KMS-11 (cell line): ENCODE measurements at regions not wholly inside any gene's neighbourhood (a gene's known extent, or its start where the extent isn't known, plus 50 kb on each side); places are given as distances from the start of the nearest gene placed in this dataset.
"Not testable (repeated sequence)": the region's sequence is repeated elsewhere in the genome, so short reads cannot be mapped to it uniquely, and the experiment has no call there.

Source experiments
- H2AFZ ChIP-seq: fragments of 200-600 bp; sonication (generic); 2 replicates; pipeline ENCODE4 v1.6.1; 2016; ENCODE audit warnings: antibody characterized with exemption, mixed run types, low read depth
- H3K27ac ChIP-seq: fragments of 200-600 bp; sonication (generic); 2 replicates; pipeline ENCODE4 v1.6.1; 2016; ENCODE audit warnings: mild to moderate bottlenecking, mixed run types
- H3K27me3 ChIP-seq: fragments of 200-600 bp; sonication (generic); 2 replicates; pipeline ENCODE4 v1.6.1; 2017; ENCODE audit warnings: mild to moderate bottlenecking, low read depth, mixed run types, moderate library complexity; ENCODE audit not compliant: insufficient read depth
- H3K36me3 ChIP-seq: fragments of 200-600 bp; sonication (generic); 2 replicates; pipeline ENCODE4 v1.6.1; 2017; ENCODE audit warnings: mild to moderate bottlenecking, mixed run types; ENCODE audit not compliant: insufficient read depth
- H3K4me1 ChIP-seq: fragments of 200-600 bp; sonication (generic); 2 replicates; pipeline ENCODE4 v1.6.1; 2016; ENCODE audit warnings: mild to moderate bottlenecking, low read depth, mixed run types; ENCODE audit not compliant: poor library complexity, severe bottlenecking
- H3K4me2 ChIP-seq: fragments of 200-600 bp; sonication (generic); 2 replicates; pipeline ENCODE4 v1.7.0; 2016; ENCODE audit warnings: mild to moderate bottlenecking, mixed run types
- H3K4me3 ChIP-seq: fragments of 200-600 bp; sonication (generic); IDR thresholded peaks from 2 replicates; pipeline ENCODE4 v1.6.1; 2017; ENCODE audit warnings: low read depth, low read length, mixed read lengths; ENCODE audit not compliant: insufficient read depth
- H3K79me2 ChIP-seq: fragments of 200-600 bp; sonication (generic); 2 replicates; pipeline ENCODE4 v1.6.1; 2016; ENCODE audit warnings: low read depth, mixed run types; ENCODE audit not compliant: insufficient read depth
- H3K9ac ChIP-seq: fragments of 200-600 bp; sonication (generic); 2 replicates; pipeline ENCODE4 v1.6.1; 2016; ENCODE audit warnings: mild to moderate bottlenecking, mixed run types
- H4K20me1 ChIP-seq: fragments of 200-600 bp; sonication (generic); 2 replicates; pipeline ENCODE4 v1.6.1; 2016; ENCODE audit warnings: mild to moderate bottlenecking, mixed run types; ENCODE audit not compliant: insufficient read depth

DNA sequence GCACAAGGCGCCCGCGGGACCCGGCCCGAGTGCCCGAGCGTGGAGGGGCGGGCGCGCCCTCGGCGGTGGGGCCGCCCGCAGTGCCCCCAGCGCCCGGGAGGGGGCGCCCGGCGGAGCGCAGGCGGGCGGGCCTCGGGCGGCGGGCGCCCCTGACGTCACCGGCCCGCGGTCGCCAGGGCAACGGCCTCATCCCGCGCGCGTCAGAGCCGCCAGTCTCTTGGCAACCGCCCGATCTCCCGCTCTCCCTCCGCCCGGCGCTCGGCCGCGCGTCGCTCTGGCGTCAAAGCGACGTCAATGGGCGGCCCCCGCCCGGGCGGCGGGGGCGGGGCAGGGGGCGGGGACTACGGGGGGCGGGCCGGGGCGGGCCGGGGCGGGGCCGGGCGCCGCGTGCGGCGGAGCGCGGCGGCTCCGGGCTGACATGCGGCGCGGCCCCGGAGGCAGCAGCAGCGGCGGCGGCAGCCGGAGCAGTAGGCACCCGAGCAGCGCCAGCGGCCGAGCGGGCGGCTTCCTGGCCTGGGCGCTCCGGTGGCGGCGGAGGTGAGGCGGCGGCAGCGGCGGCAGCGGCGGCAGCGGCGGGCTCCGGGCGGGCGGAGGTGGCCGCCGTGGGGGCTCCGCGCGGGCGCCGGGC, 4410.6 kb upstream of the TPTE start:
- H3K36me3 ChIP-seq, H3K9ac ChIP-seq, H2AFZ ChIP-seq, H3K27ac ChIP-seq, H3K79me2 ChIP-seq, H3K4me2 ChIP-seq, H3K27me3 ChIP-seq, H3K4me3 ChIP-seq, H3K4me1 ChIP-seq, H4K20me1 ChIP-seq: not testable (repeated sequence)

DNA sequence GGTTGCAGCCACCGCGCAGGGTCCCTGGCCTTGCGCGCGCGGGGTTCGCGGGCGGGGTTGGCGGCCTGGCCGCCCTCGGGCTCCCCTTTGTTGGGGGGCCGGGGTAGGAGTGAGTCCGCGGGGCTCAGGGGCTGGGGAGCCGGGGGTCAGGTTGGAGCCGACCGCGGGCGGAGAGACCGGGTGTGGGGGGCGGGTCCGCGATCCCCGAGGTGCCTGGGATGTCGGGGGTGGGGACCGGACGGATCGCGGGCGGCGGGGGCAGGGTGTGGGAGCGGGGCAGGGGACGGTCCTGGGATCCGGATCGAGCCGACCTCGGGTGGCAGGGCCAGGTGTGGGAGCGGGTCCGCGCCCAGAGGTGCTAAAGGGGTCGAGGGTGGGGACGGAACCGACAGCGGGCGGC, 4410.0 kb upstream of the TPTE start:
- H3K36me3 ChIP-seq, H3K4me3 ChIP-seq, H3K79me2 ChIP-seq, H4K20me1 ChIP-seq, H3K27me3 ChIP-seq, H3K4me1 ChIP-seq, H3K9ac ChIP-seq, H3K4me2 ChIP-seq, H3K27ac ChIP-seq, H2AFZ ChIP-seq: not testable (repeated sequence)

DNA sequence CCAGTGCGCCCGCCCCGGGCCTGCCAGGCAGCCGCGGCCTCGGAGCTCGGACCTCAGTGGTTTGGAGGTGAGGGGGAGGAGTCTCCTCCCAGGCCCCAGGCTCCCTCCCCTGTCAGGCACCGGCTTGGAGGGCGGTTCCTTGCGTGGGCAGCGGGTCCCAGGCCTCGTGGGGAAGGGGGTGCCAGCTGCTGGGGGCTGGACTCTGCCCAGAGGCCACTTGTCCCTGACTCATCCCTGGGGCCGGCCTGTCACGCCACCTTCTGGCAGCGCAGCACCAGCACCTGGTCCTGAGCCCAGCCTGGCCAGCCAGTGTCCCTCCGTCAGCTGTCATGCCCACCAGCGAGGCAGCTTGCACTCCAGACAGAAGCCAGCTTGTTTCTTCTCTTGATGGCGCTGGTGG, 4403.0 kb upstream of the TPTE start:
- not testable (repeated sequence) for H3K4me2 ChIP-seq, H4K20me1 ChIP-seq, H3K79me2 ChIP-seq, H2AFZ ChIP-seq, H3K4me1 ChIP-seq, H3K27me3 ChIP-seq, H3K36me3 ChIP-seq, H3K4me3 ChIP-seq
- Histone ChIP-seq H3K9ac (peak overlapping the region; percentile 41; the same call in 1 of the 2 replicates), H3K27ac (peak overlapping the region; percentile 49; the same call in 1 of the 2 replicates)

DNA sequence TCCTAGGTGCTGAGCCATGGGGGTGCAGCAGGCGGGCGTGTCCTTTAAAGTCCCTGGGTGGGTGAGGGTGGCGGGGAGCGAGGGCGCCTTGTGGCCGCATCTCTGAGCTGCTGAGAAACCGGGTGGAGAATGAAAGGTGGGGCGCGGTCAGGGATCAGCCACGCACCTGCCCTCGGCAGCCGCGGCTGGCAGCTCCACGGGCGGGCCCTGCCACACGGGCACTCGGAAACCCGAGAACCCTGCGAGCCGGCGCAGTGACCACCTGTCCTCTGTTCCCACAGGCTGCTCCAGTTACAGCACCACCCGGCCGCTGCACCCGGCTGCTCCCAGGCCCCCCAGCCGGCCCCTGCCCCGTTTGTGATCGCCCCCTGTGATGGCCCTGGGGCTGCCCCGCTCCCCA, 4400.5 kb upstream of the TPTE start:
- H4K20me1 ChIP-seq, H3K4me3 ChIP-seq, H2AFZ ChIP-seq, H3K4me2 ChIP-seq, H3K79me2 ChIP-seq, H3K4me1 ChIP-seq, H3K9ac ChIP-seq, H3K27me3 ChIP-seq, H3K36me3 ChIP-seq, H3K27ac ChIP-seq: not testable (repeated sequence)

DNA sequence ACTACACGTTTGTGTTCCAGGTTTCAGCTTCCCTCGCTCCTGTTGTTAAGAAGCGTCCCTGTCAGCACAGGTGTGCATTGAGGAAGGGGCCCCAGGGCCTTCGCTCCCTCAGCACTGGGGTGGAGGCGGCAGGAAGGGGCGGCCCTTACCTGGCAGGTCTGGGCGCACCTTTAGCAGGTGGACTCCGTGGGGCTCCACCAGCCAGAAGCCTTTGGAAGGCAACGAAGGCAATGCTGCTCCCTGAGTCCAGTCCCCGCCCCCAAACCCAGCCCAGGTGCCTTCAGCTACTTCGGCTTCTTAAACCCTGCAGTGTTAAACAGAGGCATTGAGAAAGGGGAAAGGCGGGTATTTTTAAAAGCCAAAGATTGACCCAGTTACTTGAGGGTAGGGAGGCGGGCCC, 4398.8 kb upstream of the TPTE start:
- not testable (repeated sequence) for H4K20me1 ChIP-seq

DNA sequence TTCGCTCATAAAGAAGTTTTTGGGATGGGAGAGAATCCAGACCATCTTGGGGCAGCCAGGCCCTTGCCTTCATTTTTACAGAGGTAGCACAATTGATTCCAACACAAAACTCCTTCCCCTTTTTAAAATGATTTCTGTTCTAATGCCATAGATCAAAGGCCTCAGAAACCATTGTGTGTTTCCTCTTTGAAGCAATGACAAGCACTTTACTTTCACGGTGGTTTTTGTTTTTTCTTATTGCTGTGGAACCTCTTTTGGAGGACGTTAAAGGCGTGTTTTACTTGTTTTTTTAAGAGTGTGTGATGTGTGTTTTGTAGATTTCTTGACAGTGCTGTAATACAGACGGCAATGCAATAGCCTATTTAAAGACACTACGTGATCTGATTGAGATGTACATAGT, 4398.2 kb upstream of the TPTE start:
- H3K4me1 ChIP-seq, H2AFZ ChIP-seq, H3K79me2 ChIP-seq, H3K27me3 ChIP-seq, H3K9ac ChIP-seq, H3K4me3 ChIP-seq, H3K27ac ChIP-seq, H3K36me3 ChIP-seq, H4K20me1 ChIP-seq, H3K4me2 ChIP-seq: not testable (repeated sequence)

More for the DNA sequence above, 4398.8 kb upstream of the TPTE start:
- not testable (repeated sequence) for H3K79me2 ChIP-seq, H3K9ac ChIP-seq, H3K36me3 ChIP-seq, H2AFZ ChIP-seq, H3K4me2 ChIP-seq, H3K4me1 ChIP-seq, H3K4me3 ChIP-seq, H3K27me3 ChIP-seq
- peak overlapping the region; percentile 43; the same call in 1 of the 2 replicates for H3K27ac ChIP-seq

DNA sequence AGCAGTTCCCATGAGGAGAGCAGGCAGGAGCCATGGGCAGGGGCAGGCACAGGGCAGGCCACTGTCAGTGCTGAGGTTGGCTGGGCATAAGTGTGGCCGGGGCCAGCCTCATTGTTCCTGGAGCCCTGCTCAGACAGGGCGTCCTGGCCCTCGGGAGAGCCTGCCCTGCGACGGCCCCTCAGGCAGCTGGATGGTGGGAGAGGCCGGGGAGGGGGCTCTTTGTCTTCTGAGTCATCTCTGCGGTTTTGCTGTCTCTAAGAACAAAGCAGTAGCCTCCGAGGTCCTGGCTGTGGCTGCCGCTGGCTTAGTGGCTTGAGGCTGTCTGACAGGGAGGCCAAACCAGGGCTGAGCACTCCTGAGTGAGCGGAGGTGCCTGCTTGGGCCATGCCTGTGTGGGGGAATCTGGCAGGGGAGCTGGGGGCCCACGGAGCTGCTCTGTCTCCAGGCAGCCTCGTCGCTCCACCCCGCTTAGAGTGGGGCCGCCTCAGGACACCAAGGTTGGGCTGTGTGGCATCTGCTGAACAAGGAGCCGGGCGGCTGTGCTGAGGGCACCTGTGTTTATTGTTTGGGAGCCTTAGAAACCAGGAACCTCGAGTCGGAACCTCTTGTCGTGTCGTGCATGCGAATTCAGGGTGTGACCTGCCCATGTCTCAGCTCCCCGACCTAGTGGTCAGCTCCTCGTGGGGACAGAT, 4395.7 kb upstream of the TPTE start:
- not testable (repeated sequence) for H3K4me2 ChIP-seq

DNA sequence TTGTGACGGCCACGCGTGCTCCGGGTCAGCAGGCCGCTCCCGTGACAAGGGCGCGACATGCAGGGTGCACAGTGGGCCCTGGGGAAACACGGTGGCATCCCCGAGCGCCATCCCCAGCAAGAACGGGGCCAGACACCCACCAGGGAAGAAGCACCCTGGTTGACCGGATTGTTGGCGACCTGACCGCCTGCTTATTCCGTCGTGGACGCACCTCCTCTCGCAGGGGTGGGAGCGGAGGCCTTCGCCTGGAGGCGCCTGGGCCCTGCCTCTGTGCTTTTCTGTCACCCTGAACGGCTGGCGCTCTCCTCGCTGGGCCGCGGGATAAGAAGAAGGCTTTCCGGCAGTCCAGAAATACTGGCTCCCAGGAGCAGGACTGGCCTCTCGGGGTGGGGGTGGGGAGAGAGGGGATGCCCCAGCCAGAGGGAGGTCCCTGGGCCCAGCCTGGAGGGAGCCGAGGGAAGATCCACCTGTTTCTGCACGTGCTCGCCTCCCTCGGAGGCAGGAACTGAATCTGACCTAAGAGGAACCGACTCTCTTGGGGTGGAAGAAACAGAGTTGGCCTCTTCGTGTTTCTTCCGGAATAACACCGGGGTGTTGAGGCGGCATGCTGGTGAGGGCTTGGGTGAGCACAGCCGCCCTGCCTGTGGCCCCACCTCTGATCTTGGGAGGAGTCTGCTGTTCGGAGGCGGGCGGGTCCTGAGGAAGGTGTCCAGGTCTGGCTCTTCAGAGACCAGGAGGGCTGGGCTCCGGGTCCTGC, 4394.2 kb upstream of the TPTE start:
- not testable (repeated sequence) for H3K79me2 ChIP-seq, H3K4me3 ChIP-seq, H2AFZ ChIP-seq, H3K36me3 ChIP-seq, H3K4me1 ChIP-seq, H4K20me1 ChIP-seq, H3K27me3 ChIP-seq, H3K9ac ChIP-seq, H3K4me2 ChIP-seq, H3K27ac ChIP-seq

More for the DNA sequence above, 4395.7 kb upstream of the TPTE start:
- Histone ChIP-seq H3K27ac (peak overlapping the region; percentile 73), H3K9ac (peak overlapping the region; percentile 49; the same call in 1 of the 2 replicates)
- H3K4me1 ChIP-seq, H3K4me3 ChIP-seq, H3K36me3 ChIP-seq, H2AFZ ChIP-seq, H3K27me3 ChIP-seq, H3K79me2 ChIP-seq, H4K20me1 ChIP-seq: not testable (repeated sequence)

DNA sequence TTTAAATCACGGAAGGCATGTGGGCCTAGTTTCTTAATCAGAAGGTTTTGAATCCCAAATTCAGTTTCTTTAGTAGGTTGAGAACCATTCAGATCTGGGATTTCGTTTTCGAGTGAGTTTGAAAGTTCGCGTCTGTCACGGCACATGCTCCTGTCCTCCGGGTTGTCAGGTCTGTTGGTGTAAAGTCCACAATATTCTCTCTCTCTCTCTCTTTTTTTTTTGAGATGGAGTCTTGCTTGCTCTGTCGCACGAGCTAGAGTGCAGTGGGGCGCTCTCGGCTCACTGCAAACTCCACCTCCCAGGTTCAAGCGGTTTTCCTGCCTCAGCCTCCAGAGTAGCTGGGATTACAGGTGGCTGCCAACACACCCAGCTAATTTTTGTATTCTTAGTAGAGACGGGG, 4390.6 kb upstream of the TPTE start:
- H3K9ac ChIP-seq, H3K36me3 ChIP-seq, H3K4me3 ChIP-seq, H4K20me1 ChIP-seq, H3K79me2 ChIP-seq, H3K4me1 ChIP-seq, H3K27me3 ChIP-seq, H2AFZ ChIP-seq, H3K27ac ChIP-seq, H3K4me2 ChIP-seq: not testable (repeated sequence)

DNA sequence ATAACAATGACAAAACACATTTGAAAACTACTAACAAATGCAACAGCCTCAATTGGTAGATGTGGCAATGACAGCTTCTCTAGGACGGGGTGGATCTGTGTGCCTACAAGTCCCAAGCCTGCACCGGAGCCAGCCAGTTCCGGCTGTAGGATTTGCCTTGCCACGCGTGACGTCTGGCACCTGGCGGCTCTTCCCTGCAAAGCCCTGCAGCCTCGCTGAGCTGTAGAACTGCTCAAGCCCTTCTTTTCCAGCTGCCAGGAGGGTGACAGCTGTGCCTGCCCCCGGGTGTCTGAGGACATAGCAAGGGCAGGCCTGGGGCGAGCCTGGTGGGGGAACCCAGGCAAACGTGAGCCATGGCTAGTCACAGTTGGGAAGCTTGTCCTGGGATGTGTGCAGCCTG, 4388.0 kb upstream of the TPTE start:
- not testable (repeated sequence) for H3K79me2 ChIP-seq, H3K9ac ChIP-seq, H3K4me3 ChIP-seq, H3K4me2 ChIP-seq, H3K27me3 ChIP-seq, H3K36me3 ChIP-seq, H2AFZ ChIP-seq, H4K20me1 ChIP-seq, H3K27ac ChIP-seq, H3K4me1 ChIP-seq
